NCI-H2081 (cell line): ENCODE measurements at regions not wholly inside any gene's neighbourhood (a gene's known extent, or its start where the extent isn't known, plus 50 kb on each side); places are given as distances from the start of the nearest gene placed in this dataset.

ENCODE experiments used
- DNase-seq, 2 experiments: peaks; one replicate each; lab custom pipeline; 2025; lab: John Stamatoyannopoulos, UW

DNA sequence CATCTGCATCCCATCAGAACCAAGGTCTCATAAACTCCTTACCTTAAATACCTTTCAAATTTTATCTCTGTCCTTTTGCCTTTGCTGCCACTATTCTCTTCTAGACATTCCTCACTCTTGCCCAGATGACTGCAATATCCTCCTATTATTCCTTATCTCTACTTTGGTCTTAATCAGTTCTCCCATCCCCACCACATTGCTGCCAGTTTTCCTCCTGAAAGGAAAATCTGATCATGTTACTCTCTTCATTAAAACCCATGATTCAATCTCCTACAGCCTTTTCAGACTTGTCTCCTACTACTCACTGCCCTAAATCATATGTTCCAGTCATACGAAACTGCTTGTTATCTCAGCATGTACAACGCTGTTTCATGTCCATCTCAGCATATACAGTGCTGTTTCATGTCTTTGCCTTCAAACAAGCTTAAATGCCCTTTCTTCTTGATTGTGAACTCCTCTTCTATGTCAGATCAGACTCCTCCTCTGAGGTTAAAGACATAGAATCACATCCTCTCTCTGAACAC lies 152.6 kb upstream of the FST start:
- DNase-seq: no peak

DNA sequence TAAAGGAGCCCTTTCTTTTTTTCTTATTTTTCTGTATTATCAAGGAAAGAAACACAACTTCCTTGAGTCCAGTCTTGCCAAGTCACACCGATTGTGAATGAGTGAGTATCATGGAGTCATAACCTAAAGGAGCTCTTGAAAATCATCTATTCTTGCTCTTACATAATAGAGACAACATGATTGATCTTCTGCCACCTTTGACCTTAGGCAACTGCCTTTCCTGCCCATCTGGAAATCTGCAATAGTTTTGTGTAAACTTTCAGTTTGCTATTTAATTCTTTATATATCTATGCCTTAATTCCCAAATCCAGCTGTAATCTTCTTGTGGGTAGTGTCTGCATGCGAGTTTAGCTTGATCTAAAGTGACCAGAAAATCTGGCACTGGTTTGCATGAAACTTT lies 149.9 kb upstream of the FST start:
- no peak for DNase-seq

DNA sequence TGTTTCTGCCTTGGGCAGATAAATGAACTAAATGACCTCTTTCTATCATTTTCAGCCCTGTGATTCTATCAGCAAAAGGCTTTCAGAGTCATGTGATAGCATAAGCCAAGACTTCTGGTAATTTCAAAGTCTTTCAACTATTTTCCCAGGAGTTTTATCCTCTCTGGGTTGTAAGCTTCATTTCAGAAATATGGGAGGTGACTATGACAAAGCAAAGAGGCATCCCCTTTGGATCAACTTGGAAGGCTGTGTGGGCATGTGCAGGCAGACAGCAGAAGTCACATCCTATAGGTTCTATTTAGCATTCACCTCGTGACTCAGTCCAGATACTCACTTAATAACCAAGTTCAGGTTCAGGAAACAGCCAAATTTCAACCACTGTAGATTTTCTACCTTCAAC lies 149.0 kb upstream of the FST start:
- DNase-seq: no peak

DNA sequence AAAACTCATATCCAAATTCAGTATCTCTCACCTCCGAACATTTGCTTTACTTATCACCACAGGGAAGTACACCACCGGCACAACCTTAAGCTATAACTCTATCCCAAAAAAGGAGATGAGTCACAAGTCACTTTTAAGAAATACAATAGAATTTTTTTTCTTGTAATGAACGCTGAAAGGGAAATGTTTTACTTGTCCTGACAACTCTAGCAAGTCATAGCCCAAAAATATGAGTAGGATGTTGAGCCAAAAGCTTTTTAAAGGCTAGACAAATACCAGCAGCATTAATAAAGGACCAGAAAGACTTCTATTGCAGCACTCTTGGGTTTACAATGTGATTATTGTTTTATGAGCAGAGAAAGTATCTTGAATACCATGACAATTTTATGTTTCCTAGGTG lies 147.3 kb upstream of the FST start:
- no peak for DNase-seq

DNA sequence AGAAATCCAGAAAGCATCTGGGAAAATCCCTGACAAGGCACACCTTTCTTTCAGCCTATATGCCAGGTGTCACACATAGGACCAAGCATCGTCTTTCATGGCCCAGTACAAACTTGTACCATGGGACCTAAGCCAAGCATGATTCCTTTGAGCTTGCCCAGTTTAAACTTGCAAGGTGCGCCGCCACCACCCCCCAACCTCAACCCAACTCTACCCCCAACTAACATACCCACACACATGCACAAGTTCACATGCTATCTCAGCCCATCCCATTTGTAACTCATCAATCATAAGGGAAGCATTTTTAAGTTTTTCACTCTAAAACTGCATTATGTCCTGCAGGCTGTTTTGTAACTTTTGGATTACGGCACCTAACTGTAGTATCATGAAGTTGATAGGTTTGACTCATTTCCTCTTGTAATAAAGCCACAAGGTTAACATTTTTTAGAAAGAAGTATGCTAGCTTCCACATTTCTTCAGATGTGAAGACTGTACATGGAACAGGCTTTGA lies 145.9 kb upstream of the FST start:
- DNase-seq: no peak

DNA sequence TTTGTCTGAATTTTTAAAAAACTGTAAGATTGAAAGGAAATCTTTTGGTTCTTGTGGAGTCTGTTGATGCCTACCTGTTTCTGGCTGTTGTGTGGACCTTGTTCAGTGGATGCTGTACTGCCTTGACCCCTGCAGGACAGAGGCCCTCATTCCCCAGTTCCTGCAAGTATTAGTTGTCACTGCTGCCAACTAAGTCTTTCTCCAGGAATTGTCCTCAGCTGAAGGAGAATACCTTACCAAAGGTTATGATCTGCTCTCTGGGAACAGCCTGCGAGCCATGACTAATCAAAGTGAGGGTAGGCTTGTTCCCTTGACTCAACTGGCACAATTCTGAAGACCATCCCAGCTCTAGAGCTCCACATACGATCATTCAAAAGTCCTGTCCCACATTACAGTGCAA lies 145.3 kb upstream of the FST start:
- no peak for DNase-seq

DNA sequence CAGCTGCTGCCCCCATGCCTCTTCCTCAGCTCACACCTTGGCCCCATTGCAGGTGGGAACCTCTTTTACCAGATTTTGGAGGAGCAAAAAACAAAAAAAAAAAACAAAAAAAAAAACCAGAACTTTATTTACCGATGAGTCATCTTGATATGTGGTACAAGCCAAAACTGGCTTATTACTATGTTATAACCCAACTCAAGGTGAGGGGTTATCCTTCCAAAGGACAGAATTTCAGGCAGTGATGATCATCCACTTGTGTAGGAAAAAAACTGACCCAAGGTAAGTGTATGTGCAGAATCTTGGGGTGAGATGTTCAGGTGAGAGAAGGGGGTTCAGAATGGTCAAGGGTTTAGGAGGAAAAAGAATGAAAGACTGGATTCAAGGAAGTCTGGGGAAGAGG lies 142.6 kb upstream of the FST start:
- DNase-seq: no peak

DNA sequence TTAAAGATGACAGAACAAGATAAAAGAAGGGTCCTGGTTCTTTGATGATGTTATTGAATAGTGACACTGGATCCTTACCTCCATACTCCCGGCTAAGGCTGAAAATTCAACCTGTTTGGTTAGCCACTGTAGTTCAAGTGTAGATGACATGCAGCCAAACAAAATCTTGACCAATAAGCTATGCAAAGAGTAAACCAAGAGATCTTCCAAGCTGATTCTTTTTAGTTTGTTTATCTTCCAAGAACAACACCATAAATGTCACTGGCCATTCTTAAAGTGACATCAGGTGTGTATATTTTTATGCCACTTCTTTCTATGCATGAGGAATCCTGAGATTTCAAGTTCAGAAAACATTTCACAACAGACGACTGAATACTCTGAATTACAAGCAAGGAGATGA lies 141.5 kb upstream of the FST start:
- DNase-seq: no peak

DNA sequence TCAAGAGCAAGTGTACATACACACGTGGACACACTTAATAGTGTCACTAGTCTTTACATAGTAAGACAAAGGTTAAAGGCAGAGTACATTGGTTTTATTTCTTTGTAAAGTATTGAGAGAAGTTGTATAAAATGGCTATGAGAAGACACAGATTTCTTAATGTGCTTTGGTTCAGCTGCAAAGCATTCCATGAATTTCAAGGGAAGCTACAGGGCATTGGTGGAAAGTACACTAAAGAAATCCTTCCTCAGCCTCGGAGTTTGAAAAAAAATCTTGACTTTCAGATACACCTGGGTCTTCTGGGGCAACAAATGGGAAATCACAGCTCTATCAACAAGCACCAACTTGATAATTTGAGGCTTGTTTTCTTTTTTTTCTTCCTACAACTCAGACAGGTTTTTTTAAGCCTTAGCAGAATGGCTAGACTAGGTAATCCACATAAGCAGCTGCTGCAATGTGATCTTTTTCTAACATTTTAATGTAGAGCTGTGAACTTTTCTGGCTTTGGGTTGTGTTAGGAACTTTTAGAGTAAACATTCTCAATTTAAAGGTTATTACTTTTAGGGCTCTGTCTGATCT lies 140.4 kb upstream of the FST start:
- no peak for DNase-seq

DNA sequence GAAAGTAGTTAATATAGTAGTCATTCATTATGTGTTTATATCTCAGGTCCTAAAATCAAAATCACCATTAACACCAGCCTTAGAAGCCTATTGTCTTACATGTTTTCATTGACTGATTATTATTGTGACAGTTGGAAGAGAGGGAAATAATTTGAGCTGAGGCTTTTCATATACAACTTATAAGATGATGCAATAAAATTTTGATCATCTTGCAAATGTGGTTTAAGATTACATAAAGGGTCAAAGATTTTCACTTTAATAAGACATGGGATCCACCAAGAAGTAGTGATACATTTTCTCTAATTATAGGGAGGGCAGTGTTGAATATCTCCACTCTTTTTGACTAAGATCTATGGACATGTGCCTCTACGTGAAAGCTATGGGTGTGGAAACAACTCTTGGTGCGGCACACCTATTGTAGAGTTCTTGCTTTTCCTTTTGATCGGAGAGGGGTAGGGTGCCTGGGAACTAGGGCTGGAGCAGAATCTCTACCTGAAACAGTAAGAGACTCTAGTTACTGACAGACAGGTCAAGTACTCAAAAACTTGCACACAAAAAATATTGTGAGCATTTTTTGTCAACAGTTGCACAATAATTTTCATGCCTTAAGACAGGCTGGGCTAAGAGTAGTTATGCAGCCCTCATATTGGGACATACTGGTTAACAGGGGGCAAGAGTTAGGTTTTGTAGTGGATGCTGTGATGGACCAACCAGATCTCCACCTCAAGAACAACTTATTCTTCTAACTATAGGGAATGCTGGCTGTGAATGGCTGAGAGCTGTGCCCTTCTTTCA lies 139.3 kb upstream of the FST start:
- no peak for DNase-seq

DNA sequence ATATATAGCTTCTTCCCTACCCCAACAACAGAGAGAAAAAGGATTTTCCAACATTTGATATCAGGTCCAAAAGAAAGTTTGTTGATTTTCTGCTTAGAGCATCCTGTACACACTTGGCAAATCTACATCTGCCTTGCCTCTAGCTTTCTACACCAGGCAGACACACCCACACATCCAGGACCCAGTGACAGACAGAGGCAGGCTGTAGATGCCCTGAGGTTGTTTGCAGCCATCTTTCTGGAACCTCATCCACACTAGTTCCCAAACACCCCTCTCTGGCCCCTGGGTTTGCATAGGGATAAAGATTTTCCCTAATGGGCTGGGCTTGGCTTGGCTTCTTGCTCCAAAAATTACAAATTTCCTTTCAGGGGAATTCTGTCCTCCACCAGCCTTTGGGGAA lies 138.2 kb upstream of the FST start:
- no peak for DNase-seq

DNA sequence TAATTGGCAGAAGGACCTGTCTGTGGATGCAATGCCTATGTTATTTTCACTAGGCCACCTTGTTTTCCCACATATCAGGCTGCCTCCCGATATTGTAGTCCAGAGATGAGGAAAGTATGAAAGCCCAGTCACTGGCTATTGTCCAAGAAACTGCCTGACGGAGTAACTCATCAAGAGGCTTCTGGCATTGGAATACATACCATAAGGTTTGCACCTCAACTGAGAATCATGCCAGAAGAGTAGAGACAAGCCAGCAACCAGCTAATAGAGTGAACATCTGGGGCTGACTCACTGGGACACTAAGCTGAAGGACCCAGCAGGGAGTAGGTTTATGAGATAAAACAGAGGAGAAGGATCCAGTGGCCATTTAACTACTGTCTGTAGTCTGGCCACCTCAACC lies 137.2 kb upstream of the FST start:
- no peak for DNase-seq

DNA sequence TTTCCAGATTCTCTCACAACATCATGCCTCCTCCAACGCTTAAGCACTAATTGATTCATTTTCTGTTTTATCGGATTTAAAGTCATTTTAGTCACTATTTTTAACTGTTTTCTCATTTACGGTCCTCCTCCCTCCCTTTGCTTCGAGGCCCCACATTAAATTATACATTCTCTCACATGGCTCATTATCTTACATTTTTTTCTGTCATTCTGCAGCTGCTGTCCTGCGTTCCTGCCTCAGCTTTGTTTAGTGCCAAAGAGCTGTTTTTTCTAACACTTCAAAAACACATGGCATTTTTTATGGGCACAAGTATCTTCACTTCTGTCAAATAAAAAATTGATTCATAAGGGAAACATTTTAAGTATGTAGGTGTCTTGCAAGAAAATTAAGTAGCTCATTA lies 130.1 kb upstream of the FST start:
- no peak for DNase-seq

DNA sequence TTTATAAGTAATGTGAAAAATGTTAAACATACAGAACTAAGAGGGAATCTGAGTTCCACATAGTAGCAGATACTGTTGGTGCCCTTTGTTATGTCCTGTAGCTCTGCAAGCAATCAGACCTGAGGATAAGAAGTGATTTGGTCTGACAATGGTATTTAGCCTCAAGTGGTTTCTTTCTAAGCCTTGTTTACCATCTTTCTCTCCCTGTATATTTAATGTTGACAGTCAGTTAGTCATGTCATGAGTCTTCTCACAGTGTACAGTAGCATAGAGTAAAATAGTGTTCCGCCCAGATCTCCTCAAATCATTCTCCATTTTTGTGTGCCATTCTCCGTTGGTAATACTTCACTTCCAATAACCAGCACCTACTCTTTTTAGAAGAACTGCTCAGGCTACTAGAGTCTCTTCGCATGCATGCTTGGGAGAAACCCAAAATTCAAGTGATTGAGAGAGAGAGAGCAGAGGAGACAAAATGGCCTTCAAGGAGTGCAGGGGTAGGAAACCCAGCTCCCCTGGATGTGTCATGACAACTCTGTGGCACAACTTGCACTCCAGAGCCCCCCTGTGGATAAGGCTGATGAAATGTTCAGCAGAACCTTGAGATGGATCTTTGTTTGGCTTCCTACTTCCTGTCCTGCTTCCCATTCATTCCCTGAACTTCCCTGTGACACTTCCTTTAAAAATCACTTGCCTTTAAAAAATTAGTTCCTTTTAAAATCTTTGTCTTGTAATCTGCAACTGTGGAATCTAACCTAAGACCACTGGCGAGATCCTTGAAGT lies 129.2 kb upstream of the FST start:
- DNase-seq: no peak

DNA sequence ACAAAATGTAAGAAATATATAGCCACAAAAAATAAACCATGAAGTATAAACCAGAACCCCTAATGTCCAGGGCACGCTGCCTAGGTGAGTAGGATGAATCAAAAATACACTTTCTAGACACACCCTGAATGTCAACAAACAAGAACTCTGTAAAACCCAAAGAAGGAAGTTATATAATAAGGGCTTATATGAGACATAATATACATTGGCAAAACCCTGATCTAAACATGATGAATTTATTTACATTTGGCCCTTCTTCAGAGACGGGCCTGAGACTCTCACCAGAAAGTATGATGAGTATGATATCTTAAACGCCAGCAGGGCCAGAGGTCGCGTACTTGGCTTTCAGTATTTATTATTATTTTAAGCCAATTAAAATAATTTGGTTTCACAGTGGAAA lies 125.1 kb upstream of the FST start:
- DNase-seq: no peak

DNA sequence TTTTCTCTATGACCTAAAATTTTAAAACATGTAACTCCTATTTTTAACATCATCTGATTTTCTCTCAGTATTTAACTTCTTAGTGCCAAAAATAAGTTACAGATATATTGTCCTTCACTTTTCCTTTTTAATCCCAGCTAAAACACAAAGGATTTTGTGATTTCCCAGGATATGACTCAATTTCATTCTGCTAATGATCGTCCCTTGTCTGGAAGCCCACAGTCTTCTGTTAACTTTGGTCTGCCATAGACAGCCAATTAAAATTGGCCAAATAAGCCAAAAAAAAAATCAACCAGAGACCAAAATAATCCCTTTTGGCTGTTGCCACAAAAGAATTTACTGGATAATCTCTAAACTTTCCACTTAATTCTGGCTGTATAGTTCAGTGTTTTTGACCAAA lies 124.5 kb upstream of the FST start:
- DNase-seq: no peak

DNA sequence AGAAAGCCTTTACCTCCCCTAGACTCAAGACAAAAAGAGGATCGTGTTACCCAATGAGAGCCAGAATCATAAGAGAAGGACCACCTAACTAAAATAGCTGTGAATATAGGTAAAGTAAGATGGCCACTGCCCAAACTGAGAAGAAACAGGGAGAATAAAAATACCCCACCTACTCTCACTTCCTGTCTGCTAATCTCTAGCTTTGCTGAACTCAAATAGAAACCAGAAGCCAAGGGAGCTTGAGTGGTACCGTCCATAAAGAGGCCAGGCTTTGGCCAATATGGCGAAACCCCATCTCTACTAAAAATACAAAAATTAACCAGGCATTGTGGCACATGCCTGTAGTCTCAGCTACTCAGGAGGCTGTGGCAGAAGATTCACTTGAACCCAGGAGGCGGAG lies 123.0 kb upstream of the FST start:
- no peak for DNase-seq

DNA sequence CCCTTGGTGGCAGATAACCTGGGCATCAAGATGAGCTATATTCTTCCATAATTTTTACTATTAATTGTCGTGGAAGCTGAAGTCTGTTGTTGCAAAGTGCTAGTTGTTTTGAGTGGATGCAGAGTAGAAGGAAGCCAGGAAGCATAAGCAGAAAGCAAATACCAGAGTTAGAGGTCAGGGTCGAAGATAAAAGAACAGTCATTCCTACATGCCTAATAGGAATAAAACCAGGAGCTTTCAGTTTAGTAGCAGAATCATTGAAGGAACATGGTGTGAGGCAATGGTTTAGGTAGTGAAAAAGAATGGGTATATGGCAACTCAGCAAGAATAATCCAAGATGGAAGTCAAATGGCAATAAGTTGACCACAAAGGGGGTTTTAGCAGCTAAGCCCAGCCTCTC lies 121.6 kb upstream of the FST start:
- no peak for DNase-seq

DNA sequence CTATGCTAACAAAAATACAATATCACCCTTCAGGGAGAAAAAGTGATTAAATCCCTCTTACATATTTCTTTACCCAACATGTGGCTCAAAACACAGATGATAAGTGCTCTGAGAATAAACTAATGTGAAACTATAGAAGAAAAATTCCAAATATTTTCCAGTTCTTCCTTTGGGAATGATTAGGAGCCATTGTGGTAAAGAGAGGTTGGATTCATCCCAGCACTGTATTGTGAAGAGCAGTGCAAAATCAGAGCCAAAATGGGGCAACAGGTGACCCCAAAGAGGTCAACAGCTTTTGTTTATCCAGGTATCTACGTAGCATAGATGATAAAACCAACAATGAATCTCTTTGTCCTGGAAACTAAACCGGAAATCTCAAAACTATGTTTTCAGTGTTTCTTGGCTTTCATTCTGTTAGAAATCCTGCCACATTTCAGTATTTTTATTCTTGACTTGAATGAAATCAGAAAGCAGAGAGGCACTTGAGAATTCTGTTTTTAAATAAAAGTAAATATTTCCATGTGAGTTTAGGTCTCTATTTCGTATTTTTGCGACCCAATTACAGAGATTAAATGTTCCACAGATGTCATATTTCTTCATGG lies 120.4 kb upstream of the FST start:
- no peak for DNase-seq

DNA sequence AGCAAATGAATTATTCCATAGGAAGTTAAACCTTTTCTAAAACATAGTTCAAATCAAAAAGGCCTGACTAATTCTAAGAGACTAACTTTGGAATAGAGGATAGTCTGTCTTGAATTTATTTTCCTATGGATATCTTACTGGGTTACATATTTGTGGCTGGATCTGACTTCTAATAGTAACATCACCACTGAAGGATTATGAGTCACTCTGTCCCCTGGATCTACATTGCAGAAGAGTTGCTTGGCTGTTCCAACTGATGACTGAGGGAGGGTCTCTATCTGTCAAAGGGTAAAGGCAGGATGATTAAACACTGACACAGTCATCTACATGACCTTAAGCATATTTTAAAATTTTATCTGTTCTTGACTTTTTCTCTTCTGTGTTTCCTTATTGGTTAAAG lies 119.6 kb upstream of the FST start:
- no peak for DNase-seq

DNA sequence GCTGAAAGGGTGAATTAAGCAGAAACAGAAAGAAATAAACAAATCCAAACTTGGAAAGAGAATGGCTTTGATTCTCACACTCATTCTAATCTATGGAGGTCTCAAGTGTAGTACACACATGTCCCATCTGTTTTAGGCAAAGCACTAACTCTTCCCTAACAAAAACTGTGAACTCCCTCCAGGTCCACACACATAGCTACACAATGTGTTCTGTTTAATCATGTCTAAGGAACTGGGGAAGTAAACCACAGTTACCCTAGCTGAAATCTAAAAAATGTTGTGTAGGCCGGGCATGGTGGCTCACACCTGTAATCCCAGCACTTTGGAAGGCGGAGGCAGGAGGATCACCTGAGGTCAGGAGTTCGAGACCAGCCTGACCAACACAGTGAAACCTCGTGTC lies 118.7 kb upstream of the FST start:
- no peak for DNase-seq

DNA sequence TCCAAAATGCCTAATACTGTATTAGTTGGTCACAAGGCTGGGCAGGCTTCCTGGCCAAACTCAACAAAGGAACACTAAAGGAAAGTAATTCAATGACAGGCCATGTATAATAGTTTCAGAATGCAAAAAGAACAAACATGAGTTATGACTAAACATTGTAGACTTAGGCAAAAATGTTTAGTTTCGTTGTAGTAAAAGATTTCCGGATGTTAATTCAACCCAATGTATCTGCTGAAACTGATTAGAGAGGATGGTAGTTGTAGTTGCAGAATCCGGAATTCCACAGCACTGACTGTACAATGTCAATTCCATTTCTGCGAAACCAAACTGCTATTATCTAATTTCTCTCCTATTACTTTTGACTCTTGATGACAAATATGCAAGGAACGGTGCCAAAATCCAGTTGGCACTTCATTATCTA lies 117.9 kb upstream of the FST start:
- no peak for DNase-seq

DNA sequence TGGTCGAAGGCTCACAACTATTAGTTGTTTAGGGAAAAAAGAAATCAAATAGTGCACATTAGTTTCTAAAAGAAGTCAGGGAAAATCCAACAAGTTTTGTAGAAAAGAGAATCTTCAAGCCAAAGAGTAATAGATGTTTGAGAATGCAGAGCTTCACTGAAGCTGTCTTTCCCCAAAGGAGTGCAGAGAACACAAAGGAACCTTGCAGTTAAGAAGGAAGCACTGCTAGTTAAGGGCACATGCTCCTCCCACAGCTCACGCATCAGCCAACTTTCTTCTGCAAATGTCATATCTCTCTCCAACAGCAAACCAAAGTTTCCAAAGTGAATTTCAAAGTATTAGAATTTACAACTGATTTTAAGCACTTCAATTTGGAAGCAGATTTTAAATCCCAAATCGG lies 116.4 kb upstream of the FST start:
- no peak for DNase-seq
